ENCODE measurements at regions not wholly inside any gene's neighbourhood (a gene's known extent, or its start where the extent isn't known, plus 50 kb on each side); places are given as distances from the start of the nearest gene placed in this dataset.

DNA sequence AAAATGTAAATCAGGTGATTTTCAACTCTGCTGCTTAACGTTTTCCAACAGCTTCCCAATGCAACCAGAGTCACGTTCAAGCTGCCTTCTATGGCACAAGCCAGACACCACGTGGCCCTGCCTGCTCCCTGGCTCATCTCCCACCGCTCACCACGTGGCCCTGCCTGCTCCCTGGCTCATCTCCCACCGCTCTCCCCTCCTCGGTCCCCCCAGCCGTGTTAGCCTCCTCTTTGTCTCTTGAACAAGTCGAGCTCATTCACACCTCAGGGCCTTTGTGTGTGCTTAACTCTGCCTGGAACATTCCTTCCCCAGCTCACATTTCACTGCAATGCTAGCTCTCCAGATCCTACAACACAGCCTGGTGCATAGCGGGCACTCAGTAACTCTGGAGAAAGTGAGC lies 307.6 kb downstream of the CTTN start:
- H3K27me3 ChIP-seq (ENCODE audit: insufficient read depth, low read length): no peaks in the 10 kb centered on the region

More for the DNA sequence above, 307.6 kb downstream of the CTTN start:
- H2BK120ac ChIP-seq (ENCODE audit: low read depth, low read length, poor library complexity, severe bottlenecking): no peak overlapping the region
- no peak overlapping the region for H3K27ac ChIP-seq (ENCODE audit: insufficient read length, low read depth, low read length)
- peaks cover 0 to 4% (median 2%) of the 10 kb centered on the region in 3 experiments; a peak in 4 of 7 replicates for H3K36me3 Mint-ChIP-seq (ENCODE audit: insufficient read depth in 1 of 3, low read depth in 3 of 3)
- H3K9me3 Mint-ChIP-seq: peaks cover 0 to 3% of the 10 kb centered on the region in 2 experiments; a peak in 1 of 5 replicates
- no peak overlapping the region for H2BK20ac ChIP-seq (ENCODE audit: low read depth, low read length, poor library complexity, severe bottlenecking)
- H3K4me2 ChIP-seq (ENCODE audit: insufficient read depth, insufficient read length, low read length): no peak overlapping the region
- H2BK12ac ChIP-seq (ENCODE audit: insufficient read length, low read depth, low read length): no peak overlapping the region
- no peak overlapping the region for H2AFZ ChIP-seq (ENCODE audit: low read length)
- TF ChIP-seq, protein P1, sequence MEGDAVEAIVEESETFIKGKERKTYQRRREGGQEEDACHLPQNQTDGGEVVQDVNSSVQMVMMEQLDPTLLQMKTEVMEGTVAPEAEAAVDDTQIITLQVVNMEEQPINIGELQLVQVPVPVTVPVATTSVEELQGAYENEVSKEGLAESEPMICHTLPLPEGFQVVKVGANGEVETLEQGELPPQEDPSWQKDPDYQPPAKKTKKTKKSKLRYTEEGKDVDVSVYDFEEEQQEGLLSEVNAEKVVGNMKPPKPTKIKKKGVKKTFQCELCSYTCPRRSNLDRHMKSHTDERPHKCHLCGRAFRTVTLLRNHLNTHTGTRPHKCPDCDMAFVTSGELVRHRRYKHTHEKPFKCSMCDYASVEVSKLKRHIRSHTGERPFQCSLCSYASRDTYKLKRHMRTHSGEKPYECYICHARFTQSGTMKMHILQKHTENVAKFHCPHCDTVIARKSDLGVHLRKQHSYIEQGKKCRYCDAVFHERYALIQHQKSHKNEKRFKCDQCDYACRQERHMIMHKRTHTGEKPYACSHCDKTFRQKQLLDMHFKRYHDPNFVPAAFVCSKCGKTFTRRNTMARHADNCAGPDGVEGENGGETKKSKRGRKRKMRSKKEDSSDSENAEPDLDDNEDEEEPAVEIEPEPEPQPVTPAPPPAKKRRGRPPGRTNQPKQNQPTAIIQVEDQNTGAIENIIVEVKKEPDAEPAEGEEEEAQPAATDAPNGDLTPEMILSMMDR (conservative IDR thresholded peaks at IDR 0.05): no peak
- H4K20me1 ChIP-seq (ENCODE audit: control insufficient read depth, insufficient read depth, insufficient read length): no peaks in the 10 kb centered on the region
- H2AK5ac ChIP-seq (ENCODE audit: insufficient read length, low read length): no peak overlapping the region
- no peak overlapping the region; the same call in 1 of the 2 replicates for H3K14ac ChIP-seq (ENCODE audit: insufficient read depth, low read length)
- no peak overlapping the region for H4K91ac ChIP-seq (ENCODE audit: insufficient read length, low read depth, low read length)
- H3K9ac ChIP-seq (ENCODE audit: extremely low read depth, insufficient read length, low read length): no peak overlapping the region
- no peak overlapping the region for H3T11ph ChIP-seq (ENCODE audit: low read length)
- no peak overlapping the region for H3K23ac ChIP-seq (ENCODE audit: insufficient read length, low read depth, low read length)
- no peak overlapping the region for H3K4me3 Mint-ChIP-seq
- H2BK15ac ChIP-seq (ENCODE audit: low read depth, low read length): no peak overlapping the region
- WGBS (ENCODE audit: extremely low coverage, insufficient read length, low lambda C conversion rate): no CpG with 5 or more reads among the region's 10 CpGs
- no peak overlapping the region for H2BK5ac ChIP-seq (ENCODE audit: insufficient read length, low read length)
- H3K79me1 ChIP-seq (ENCODE audit: insufficient read depth, low read depth, low read length, poor library complexity, severe bottlenecking): no peaks in the 10 kb centered on the region
- DNase-seq: no peak
- no peaks in the 10 kb centered on the region for H3K79me2 ChIP-seq (ENCODE audit: insufficient read depth, low read length)
- H3K4ac ChIP-seq (ENCODE audit: low read depth, low read length): no peak overlapping the region
- H3K4me1 ChIP-seq (ENCODE audit: insufficient read depth, low read length): no peaks in the 10 kb centered on the region
- no peak overlapping the region for H3K18ac ChIP-seq (ENCODE audit: insufficient read length, low read depth, low read length)
- H3K27ac Mint-ChIP-seq: no peak overlapping the region
- H3K27me3 Mint-ChIP-seq (ENCODE audit: low read depth): peaks cover 5% of the 10 kb centered on the region
- H3K9me3 ChIP-seq (ENCODE audit: control insufficient read depth, low read depth, low read length): no peaks in the 10 kb centered on the region
- no peak overlapping the region for H3K56ac ChIP-seq (ENCODE audit: insufficient read length, low read depth, low read length)
- H3K23me2 ChIP-seq (ENCODE audit: insufficient read length, low read depth, low read length, poor library complexity, severe bottlenecking): no peaks in the 10 kb centered on the region
- H3K4me1 Mint-ChIP-seq: peaks cover 7 to 11% of the 10 kb centered on the region in 2 experiments
- no peak overlapping the region for H4K5ac ChIP-seq (ENCODE audit: insufficient read length, low read depth, low read length)
- no peak overlapping the region for H4K8ac ChIP-seq (replicated peaks; ENCODE audit: insufficient read length, low read depth, low read length)
